SW480 (cell line): ENCODE measurements at regions not wholly inside any gene's neighbourhood (a gene's known extent, or its start where the extent isn't known, plus 50 kb on each side); places are given as distances from the start of the nearest gene placed in this dataset.
A peak's percentile ranks its signal among the peaks of the same experiment; 100 is the strongest.

ENCODE experiments used
- DNase-seq: peaks from one replicate; pipeline ENCODE4 v3.0.0-alpha.2; 2016; ENCODE audit warnings: low spot score

GRCh38 chr13:27014406-27015359 lies 156.9 kb downstream of the USP12 start:
- DNase-seq: no peak

- no peak for DNase-seq
Observed at GRCh38 chr13:27012482-27013197, 159.0 kb downstream of the USP12 start.

GRCh38 chr13:27011661-27012060 lies 159.9 kb downstream of the USP12 start:
- no peak for DNase-seq

- no peak for DNase-seq
Observed at GRCh38 chr13:27008733-27009132, 162.9 kb downstream of the USP12 start.

GRCh38 chr13:27007166-27007565 lies 164.4 kb downstream of the USP12 start:
- DNase-seq: no peak

- DNase-seq: peak; percentile 26
Observed at GRCh38 chr13:27006519-27007161, 165.0 kb downstream of the USP12 start.

- DNase-seq: peak; percentile 16
Observed at GRCh38 chr13:27005976-27006518, 165.6 kb downstream of the USP12 start.

- no peak for DNase-seq
Observed at GRCh38 chr13:27005556-27005955, 166.1 kb downstream of the USP12 start.

- DNase-seq: no peak
Observed at GRCh38 chr13:27004866-27005265, 166.7 kb downstream of the USP12 start.

GRCh38 chr13:27004326-27004725 lies 167.3 kb downstream of the USP12 start:
- DNase-seq: no peak

- DNase-seq: no peak
Observed at GRCh38 chr13:27001705-27002104, 169.9 kb downstream of the USP12 start.

- no peak for DNase-seq
Observed at GRCh38 chr13:27000686-27001085, 170.9 kb downstream of the USP12 start.

GRCh38 chr13:26999499-26999898 lies 172.1 kb downstream of the USP12 start:
- no peak for DNase-seq

- DNase-seq: no peak
Observed at GRCh38 chr13:26998292-26998691, 173.3 kb downstream of the USP12 start.

- no peak for DNase-seq
Observed at GRCh38 chr13:26996965-26997752, 174.5 kb downstream of the USP12 start.

- no peak for DNase-seq
Observed at GRCh38 chr13:26995159-26995558, 176.5 kb downstream of the USP12 start.

GRCh38 chr13:26993780-26994179 lies 177.8 kb downstream of the USP12 start:
- DNase-seq: no peak

- DNase-seq: no peak
Observed at GRCh38 chr13:26992951-26993719, 178.5 kb downstream of the USP12 start.

GRCh38 chr13:26991508-26992181 lies 180.0 kb downstream of the USP12 start:
- no peak for DNase-seq
